Right ventricle myocardium inferior (tissue), 1 donor: ENCODE measurements at regions not wholly inside any gene's neighbourhood (a gene's known extent, or its start where the extent isn't known, plus 50 kb on each side); places are given as distances from the start of the nearest gene placed in this dataset.

Experiments used
- ATAC-seq: fragments of 200-7000 bp; cut with Tn5 transposase; one replicate; pipeline ENCODE4 v1.9.1; 2020; ENCODE audit warnings: mild to moderate bottlenecking, moderate library complexity
- DNase-seq: peaks from one replicate; pipeline ENCODE4 v3.0.0; 2021; ENCODE audit errors: missing footprints
- intact Hi-C: fragments of 100-400 bp; cut with DNase I; formaldehyde crosslinking; loops from one replicate; pipeline ENCODE4 v1.11.0; 2022
- donor health status: DM: no; HTN: yes; CAD: no; lungs with severe emphysema.

- intact Hi-C loops, result no loop called here
- ATAC-seq (no peak), DNase-seq (no peak)
Observed at GRCh38 chr2:106041150-106041549, 153.0 kb downstream of the UXS1 start.

DNA sequence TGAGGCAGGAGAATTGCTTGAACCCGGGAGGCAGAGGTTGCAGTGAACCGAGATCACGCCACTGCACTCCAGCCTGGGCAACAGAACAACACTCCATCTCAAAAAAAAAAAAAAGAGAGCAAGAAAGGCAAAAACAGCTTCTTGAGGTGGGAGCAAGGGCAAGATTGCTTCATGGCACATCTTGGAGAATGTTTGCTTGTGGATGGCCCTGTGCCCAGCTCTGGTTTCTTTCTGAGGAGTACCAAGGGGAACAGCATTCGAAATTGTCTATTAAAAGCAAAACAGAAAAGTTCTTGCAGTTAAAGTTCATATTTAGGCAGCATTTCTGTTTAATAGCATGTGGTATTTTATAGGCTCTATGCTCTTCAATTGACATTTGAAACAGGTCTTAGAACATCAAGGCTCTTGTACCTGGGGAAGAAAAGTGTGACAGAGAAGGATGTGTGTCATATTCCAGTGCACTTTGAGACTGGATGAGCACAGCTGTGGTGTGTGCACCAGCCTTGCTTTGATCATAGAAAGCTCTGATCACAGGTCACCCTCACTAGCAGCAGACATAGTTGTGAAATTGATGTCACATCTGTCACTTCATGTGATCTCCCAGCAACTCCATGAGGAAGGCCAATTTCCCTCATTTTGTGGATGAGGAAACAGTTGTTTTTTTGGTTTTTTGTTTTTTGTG, 154.3 kb downstream of the UXS1 start:
- no peak for ATAC-seq

GRCh38 chr2:106038601-106039375, 155.3 kb downstream of the UXS1 start:
- no peak for ATAC-seq
- DNase-seq, result no peak
- intact Hi-C loops, result no loop called here

More for the DNA sequence above, 154.3 kb downstream of the UXS1 start:
- intact Hi-C loops, result no loop called here
- no peak for DNase-seq

GRCh38 chr2:106037932-106038331, 156.2 kb downstream of the UXS1 start:
- no peak for DNase-seq
- ATAC-seq, result no peak
- intact Hi-C loops, result no loop called here

DNA sequence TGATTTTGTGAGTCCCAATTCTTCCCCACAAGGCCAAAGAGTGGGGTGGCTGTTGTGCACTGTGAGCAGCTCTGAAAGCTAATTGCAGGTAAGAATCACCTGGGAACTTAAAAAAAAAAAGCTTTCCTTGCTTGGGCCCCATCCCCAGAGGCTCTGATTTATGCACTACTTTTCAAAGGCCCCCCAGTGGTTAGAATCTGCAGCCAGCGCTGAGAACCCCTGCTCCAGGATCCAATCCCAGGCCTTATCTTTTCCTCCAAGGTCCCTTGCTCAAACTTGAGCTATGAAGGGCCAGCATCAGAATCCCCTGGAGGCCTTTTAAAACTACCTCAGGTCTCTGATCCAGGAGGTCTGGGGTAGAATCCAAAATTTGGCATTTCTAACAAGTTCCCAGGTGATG, 156.8 kb downstream of the UXS1 start:
- DNase-seq, result no peak
- ATAC-seq, result no peak
- intact Hi-C loops, result no loop called here

- intact Hi-C loops, result no loop called here
- ATAC-seq (no peak), DNase-seq (no peak)
Observed at GRCh38 chr2:106034325-106034724, 159.8 kb downstream of the UXS1 start.

DNA sequence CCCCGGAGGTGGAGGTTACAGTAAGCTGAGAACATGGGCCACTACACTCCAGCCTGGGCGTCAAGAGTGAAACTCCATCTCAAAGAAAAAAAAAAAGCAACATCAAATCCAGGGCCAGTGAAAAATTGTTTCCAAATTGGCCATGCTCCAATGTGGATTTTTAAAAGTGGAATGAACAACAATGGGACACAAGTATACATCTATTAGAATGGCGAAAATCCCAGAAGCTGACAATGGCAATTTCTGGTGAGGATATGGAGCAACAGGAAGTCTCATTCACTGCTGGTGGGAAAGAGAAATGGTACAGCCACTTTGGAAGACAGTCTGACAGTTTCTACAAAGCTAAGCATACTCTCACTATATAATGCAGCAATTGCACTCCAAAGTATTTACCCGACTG, 161.4 kb downstream of the UXS1 start:
- intact Hi-C loops, result no loop called here
- DNase-seq (no peak), ATAC-seq (no peak)

DNA sequence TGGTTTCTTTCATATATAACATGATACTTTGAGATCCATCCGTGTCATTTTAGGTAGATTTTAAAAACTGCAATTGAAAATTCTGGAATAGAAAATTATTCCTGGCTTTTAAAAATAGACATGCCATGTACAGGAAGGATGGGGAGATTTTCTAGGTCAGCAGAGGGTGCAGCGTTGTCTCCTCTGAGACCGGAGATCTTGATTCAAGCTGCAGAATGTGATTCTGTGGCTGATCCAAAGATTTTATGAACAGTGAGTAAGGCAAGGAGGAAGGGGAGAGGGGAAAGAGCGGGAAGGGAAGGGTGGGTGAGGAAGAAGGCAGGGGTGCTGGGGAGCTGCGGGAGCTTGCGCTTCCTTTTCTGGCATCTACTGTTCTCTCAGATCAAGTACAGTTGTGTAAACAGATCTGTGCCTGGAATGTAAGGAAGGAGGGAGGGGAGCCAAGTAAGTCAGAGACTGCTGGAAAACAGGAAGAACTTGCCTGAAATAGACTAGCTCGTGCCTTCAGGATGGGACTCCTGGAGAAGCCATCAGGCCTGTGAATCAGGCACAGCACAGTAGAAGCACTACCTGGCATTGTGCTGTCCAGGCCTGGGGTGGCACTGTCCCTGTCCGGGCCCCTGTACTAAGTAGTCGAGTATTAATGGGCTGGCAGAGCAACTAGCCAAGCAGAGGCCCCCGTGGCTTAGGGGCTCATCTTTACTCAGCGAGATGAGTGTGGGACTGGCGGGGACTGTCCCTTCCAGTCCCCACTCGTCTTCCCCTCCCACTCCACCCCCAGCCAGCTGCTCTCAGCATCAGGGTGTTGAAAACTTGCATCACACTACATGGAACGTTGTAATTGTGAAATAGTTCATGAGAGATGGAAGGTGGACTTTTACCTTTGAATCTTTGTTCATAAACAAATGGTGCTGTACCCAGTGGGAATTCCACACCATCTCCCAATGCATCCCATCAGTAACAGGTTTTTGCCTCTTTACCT, 163.5 kb downstream of the UXS1 start:
- ATAC-seq (peak; percentile 85), DNase-seq (no peak)
- intact Hi-C loops, result no loop called here

GRCh38 chr2:106028192-106028591, 165.9 kb downstream of the UXS1 start:
- ATAC-seq, result no peak
- no peak for DNase-seq
- intact Hi-C loops, result loop anchor here (10.0 kb wide), 2 partner anchors 113 to 453 kb away; no protein-coding TSS in a partner anchor

GRCh38 chr2:106026271-106027190, 167.6 kb downstream of the UXS1 start:
- ATAC-seq, result no peak
- intact Hi-C loops, result loop anchor here (10.0 kb wide), 2 partner anchors 112 to 452 kb away; no protein-coding TSS in a partner anchor
- DNase-seq, result no peak

DNA sequence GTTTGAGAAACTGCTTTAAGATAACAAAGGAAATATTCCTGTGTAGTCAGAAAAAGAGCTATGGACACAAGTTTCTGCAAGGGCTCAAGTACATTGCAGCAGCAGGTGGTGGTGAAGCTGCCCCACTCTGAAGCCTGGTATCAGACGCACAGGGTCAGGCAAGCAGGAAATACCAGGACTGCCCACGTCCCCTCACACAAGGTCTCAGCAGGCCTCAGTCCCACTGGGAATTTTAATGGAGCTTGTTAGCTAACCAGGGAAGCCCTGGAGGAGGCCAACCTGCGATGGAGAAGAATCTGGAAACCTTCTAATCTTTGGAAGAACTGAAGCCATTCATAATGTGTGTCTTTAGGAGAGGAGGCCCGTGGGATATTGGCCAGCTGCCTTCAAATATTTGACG, 168.3 kb downstream of the UXS1 start:
- ATAC-seq, result no peak
- intact Hi-C loops, result loop anchor here (10.0 kb wide), 2 partner anchors 111 to 451 kb away; no protein-coding TSS in a partner anchor
- no peak for DNase-seq

DNA sequence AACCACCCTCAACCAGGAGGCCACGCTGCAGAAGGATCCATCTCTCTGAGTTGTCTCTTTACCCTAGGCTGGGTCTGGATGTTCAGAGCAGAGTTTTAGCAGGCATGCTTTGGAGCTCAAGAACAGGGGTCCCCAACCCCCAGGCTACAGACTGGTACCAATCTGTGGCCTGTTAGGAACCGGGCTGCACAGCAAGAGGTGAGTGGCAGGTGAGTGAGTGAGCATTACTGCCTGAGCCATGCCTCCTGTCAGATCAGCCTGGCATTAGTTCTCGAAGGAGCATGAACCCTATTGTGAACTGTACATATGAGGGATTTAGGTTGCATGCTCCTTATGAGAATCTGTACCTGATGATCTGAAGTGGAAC, 172.5 kb downstream of the UXS1 start:
- DNase-seq (no peak), ATAC-seq (peak; percentile 6)
- intact Hi-C loops, result loop anchor here (10.0 kb wide), 2 partner anchors 107 to 447 kb away; no protein-coding TSS in a partner anchor

- intact Hi-C loops, result loop anchor here (10.0 kb wide), 2 partner anchors 106 to 446 kb away; no protein-coding TSS in a partner anchor
- DNase-seq, result no peak
- peak; percentile 41 for ATAC-seq
Observed at GRCh38 chr2:106020821-106021661, 173.1 kb downstream of the UXS1 start.

DNA sequence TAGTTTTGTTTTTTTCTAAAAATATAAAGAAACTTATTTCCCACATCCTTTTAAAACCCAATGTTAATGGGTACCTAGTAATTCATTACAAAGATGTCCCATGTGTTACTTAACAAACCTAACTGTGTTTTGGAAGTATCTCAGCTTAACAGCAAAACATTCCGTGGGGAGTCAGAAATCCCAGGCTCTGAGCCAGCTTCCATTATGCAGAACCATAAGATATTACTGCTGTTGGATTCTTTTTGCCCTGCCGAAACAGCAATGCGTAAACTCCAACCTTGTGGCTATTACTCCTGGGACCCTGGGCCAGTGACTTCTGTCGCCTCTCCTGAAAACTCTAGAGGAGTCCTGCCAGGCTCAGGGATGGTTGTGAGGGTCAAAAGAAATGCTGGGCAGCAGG, 174.1 kb downstream of the UXS1 start:
- intact Hi-C loops, result loop anchor here (10.0 kb wide), 2 partner anchors 105 to 445 kb away; no protein-coding TSS in a partner anchor
- no peak for DNase-seq
- ATAC-seq, result peak; percentile 53

DNA sequence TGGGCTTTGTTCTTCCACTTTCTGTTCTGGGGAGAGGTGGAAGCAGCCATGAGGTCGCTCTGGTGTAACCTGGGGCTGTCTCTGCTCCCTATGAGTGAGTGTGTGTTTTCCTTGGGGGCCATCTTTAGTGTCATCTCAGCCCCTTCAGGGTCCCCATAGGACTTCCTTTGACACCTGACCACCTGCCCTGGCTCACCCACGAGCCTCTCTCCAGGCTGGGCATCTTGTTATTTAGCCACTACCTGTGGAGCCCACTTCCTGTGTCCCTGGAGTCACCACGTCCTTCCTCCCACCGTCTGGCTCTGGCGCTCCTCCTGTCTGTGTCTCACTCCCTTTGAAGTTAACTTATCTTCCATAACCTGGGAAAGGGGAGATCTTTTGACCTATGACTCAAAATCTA, 176.0 kb downstream of the UXS1 start:
- no peak for ATAC-seq
- intact Hi-C loops, result no loop called here
- no peak for DNase-seq

DNA sequence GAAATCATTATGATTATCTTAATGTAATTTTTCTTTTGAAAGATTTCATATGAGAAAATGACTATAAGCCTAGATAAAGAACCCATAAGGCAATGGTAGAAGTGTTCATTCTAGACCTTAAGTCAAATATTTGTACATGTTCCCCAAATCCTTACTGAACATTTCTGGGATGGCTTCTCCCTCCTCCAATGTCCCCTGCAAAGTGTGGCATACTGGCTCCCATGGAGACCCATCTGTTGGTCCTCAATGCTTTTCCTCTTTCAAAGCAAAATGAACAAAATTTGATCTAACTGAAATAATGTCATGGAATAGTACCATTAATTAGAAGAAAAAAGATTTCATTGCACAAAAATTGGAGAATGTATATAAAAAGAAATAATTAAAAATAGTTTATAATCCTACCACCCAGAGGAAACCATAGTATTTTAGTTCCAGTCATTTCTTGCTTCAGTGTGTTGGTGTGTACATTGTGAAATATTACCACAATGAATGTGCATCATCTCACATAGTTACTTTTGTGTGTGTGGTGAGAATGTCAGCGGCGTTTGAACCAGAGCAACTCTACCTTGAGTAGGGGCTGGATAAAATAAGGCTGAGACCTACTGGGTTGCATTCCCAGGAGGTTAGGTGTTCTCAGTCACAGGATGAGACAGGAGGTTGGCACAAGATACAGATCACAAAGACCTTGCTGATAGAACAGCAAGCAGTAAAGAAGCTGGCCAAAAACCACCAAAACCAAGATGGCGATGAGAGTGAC, 181.3 kb downstream of the UXS1 start:
- no peak for ATAC-seq
- DNase-seq, result no peak
- intact Hi-C loops, result no loop called here
